Stimulated activated CD4-positive, alpha-beta T cell treated with anti-CD3 and anti-CD28 coated beads, TNF-alpha, amount 100 ng/mL, for 4 hours (primary cell): ENCODE measurements at regions not wholly inside any gene's neighbourhood (a gene's known extent, or its start where the extent isn't known, plus 50 kb on each side); places are given as distances from the start of the nearest gene placed in this dataset.
"Not testable (repeated sequence)": the region's sequence is repeated elsewhere in the genome, so short reads cannot be mapped to it uniquely, and the experiment has no call there.

ENCODE experiments used
- DNase-seq, 3 experiments: peaks; one replicate each; pipeline ENCODE4 v3.0.0-alpha.2; 2020; ENCODE audit warnings: low read depth in 3 of 3

DNA sequence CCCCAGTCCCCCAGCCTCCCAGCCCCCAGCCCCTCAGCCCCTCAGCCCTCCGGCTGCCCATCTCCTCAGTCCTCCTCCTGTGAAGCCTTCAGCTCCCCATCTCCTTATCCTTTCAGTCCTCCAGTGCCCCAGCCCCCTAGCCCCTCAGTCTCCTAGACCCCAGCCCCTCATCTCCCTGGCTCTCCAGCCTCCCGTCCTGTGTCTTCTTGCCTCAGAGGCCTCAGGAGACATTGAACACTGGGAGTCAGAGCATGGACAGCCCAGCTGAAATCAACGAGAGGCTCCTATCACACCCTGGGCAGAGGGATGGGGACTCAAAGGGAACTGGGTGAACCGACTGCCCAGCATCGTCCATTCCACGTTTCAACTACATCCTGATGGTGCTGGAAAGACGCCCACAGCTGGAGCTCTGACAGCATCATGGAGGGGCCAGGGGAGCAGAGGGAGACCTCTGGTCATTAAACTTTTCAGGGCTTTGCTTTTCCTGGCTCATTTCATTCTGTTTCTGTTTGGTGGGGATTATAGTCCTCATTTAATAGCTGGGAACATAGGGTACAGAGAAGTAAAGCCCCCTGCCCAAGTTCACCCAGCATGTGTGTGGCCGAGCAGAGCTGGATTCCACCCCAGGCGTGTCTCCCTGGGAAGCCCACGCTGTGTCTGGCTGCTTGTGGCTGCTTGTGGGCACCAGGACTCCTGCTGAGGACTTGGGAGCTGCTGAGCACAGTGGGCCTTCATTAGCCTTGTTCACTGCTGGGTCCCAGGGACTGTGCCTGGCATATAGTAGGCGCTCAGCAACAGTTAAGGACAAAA, 396.7 kb downstream of the PTPRU start:
- DNase-seq = no peak

DNA sequence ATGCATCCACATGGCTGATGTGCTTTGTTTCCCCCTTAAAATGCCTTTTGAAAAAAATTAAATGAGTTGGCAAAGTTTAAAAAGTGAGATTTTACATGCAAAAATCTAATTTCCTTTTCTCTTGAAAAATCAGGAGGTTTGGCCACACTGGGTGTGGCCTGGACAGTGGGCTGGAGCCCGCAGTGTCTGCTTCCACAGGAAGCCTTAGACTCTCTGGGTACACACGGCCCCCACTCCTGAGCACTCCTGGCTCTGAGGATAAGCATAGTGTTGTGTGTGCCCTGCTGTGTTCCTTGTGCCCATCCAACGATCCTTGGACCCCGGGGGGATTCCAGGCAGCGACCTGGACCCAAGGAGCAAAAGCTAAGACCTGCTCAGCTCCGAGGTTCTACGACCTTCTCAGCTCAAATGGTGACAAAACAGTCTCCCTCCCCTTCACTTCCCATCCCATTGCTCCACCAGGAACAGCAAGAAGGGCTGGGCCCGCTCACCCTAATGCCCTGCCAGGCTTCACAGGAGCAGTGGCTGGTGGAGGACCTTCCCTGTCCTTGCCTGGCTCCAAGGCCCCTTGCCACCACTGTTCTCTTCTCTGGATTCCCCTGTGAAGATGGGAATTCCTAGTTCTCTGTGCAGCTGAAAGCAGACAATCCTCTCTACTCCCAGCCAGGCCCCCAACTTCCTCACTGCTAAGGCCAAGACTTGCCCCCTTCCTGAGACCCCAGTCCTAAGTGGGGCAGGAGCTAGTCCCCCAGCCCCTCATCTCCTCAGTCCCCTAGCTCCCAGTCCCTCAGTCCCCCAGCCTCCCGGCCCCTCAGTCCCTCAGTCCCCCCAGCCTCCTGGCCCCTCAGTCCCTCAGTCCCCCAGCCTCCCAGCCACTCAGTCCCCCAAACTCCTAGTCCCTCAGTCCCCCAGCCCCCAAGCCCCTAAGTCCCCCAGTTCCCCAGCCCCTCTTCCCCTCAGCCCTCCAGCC, 395.8 kb downstream of the PTPRU start:
- no peak for DNase-seq

DNA sequence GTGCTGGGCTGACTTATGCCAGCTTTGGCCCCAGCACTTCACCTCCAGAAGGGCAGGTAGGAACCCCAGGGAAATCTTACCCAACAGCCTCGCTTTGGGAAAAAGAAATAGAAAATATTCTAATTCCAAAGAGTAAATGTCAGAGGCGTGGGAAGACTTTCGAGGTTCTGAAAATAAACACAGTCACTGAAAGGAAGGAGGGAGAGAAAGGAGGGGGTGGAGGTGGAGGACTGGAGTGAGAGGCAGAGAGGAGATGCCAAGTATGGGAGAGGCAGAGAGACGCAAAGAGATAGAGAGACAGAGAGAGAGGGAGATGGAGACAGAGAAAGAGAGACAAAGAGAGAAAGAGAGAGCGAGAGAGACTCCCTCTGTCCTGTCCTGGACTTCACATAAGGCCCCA, 395.0 kb downstream of the PTPRU start:
- DNase-seq = no peak

DNA sequence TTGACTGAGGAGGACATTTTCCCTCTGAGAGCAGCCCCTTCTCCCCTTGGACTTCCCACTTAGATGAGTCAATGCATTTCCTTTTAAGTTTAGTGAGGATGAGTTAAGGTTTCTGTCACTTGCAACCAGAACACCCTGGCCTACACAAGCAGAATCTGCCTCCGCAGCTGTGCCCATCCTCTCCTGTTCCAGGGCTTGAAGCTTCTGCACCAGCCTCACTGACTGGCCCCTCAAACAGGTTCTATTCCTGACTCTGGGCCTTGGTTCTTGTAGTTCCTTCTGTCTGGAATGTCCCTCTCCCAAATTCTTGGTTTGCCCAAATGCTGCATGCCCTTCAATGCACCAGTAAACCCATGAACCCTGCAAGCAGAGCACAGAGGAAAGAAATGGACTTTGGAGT, 394.4 kb downstream of the PTPRU start:
- no peak for DNase-seq

DNA sequence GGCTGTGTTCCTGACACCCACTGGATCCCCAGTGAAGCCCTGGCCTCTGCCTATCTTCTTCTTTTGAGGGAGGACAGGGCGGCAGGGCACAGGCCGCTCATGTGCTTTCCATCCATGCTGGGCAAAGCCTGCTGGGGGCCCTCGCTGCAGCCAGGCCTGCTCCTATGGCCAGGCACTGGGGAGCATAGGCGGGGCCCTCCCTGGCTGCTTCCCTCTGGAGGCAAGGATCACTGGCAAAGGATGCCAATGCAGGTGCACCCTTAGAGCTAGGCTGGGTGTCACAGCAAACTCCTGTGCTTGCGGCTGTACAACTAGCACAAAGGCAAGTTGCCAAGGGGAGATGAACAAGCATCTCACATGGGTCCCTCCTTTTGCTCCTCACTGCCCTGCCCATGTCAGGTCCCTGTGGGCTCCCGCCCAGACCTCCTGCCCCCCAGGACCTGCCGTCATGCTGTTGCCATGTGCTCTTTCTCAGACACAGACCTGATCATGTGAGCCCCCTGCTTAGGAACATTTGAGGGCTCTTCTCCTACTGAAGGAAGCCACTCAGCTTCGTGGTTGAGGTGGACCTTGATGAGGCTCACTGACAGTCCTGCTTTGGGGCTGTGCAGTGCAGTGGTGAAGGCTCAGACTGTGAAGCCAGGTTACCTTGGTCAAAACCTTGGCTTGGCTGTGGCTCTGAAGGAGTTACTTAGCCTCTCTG, 393.6 kb downstream of the PTPRU start:
- no peak for DNase-seq

DNA sequence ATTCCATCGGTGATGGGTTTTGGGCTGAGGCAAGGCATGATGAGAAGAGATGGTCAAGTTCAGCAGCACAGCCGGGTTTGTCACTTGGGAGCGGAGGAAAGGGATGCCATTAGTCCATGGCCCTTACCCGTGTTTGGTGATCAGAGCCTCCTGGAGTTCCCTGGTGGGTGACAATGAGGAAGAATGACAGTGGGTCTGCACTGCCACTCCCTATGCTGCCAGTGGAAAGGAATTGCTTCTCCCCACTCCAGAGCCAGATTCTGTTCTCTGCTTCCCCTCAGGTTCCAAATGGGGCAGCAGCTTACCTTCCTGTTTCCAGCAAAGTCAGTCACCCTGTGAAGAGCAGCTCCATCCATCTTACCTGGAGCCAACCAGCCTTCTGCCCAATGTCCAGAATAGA, 393.1 kb downstream of the PTPRU start:
- DNase-seq = no peak

DNA sequence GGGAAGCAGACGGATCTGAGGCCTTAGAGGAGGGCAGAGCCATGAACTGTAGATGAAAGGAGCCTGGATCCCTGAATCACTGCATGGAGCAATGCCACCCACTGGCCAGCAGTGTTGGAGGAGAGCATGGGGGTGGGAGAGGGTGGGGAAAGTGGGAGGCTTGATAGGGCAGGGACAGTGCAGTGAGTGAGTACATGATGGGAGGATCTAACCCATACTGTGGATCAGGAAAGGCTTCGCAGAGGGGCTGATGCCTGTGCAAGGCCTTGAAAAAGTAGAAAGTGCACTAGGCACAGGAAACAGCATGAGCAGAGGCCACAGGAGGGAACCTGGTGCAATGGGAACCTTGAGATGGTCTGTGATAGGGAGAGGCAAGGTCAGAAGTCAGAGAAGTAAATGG, 391.9 kb downstream of the PTPRU start:
- no peak for DNase-seq

DNA sequence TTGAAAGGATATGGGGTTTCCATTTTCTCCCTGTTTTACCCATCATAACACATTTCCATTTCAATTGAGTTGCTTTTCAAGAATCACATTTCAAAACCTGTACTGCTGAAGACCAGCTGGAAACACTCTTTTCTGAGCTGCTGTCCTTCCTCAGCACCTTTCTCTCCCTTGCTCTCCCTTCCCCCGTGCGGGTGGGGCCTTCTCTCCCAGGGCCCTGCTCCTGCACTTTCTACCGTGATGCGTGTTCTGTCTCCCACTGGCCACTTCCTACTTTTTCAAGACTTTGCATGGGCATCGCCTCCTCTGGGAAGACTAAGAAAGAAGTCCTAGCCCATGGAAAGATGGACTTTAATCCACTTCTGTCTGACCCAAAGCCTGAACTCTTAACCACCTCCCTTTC, 390.4 kb downstream of the PTPRU start:
- no peak for DNase-seq

DNA sequence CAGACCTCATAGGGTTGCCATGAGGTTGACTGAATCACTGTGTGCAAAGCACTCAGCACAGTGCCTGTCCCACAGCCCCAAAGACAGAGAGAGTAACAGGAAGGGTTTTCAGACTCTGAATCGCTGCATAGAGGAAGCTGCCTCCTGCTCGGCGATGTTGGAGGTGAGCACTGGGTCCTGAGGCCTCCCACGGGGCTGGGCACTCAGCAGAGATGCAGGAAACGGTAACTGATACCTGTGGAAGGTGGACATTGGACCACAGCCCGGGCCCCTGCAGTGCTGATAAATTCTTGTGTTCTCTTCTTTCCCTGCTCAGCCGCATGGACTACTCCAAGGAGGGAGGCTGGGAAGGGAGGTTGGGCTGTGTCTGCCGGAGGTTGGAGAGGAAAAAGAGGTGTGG, 389.7 kb downstream of the PTPRU start:
- no peak for DNase-seq

DNA sequence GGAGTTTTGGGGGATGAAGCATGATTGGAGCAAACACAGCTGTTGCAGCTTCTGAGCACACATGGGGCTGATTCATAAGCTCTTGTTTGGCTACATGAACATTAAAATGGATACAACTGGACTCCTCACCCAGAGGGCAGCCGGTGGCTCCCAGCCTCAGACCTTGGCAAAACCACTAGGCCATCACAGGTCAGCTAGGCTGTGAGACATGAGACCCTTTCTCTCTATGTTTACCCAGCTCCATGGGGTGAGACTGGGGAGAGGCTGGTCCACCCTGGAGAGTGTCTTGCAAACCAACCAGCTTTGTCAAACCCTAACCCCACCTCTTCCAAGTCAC, 388.7 kb downstream of the PTPRU start:
- DNase-seq = no peak

DNA sequence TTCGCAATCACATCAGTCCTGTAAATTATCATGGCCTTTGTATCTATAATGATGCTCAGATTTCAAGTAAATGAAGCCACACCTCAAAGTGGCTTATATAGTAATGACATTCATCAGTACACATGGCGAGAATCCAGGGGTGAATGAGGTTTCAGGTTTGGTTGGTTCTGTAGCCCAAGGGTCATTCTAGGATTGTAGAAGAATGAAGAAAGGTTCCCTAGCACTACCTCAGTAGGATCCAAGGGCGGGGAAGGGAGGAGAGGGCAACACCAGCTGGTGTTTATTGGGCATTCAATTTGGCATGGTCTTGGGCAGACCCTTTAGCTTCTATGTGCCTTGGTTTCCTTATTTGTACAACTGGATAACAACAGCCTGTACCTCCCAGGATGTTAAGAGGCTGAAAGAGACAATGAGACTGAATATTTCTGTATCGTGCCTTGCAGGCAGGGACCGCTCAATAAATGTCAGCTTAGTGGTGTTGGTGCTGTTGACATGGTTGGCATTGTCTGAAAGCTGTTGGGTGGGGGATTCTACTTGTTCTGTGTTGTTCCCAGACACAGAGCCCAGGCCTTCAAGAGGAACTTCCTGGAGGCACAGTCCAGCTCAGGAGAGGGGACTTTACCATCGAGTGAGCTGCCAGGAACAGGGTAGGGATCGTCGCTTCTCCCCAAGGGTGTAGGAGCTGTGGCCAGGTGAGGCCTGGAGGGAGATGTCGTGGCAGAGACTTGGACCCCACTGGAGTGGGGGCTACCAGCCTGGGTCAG, 388.2 kb downstream of the PTPRU start:
- no peak for DNase-seq

DNA sequence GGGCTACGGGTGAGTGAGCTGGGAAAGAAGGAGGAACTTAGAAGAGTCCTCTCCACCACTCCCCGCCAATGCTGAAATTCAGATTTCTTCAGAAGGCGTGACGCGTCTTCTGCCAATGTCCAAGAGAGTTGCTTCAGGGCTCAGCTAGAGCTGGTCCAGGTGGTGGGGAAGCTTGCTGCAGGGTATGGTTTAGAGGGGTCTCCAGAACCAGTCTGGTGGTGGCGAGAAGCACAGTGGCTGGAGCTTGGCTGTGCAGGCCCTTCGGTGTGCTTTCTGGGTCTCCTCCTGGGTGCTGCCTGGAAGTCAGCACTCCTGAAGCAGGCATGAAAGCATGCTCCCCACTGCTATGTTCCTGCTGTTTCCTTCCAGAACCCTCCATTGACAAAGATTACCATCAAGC, 387.2 kb downstream of the PTPRU start:
- no peak for DNase-seq

DNA sequence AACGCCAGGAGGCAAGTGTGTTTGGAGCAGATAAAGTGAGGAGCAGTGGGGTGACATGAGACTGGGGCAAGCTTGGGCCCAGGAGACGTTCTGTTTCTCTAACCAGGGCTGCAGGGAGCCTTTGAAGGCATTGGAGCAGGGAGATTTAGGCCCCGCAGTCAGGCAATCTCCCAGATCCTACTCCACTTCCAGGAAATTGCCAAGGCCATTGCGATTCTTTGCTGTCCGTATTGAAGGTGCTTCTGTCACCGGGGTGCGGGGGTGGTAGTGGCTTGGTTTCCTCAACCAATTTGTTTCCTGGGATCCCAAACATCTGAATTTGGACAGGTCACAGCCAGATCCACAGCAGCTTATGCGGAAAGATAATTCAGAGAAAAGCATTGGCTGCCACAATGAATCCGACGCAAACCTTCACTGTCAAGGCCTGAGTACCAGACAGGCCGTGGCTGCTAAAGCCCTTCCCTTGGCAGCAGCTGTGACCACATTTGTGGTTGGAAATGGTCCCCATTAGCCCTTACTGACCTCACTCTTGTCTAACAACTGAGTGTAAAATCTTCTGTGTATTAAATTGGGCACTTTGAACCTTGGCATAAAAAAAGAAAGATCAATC, 385.6 kb downstream of the PTPRU start:
- no peak for DNase-seq

DNA sequence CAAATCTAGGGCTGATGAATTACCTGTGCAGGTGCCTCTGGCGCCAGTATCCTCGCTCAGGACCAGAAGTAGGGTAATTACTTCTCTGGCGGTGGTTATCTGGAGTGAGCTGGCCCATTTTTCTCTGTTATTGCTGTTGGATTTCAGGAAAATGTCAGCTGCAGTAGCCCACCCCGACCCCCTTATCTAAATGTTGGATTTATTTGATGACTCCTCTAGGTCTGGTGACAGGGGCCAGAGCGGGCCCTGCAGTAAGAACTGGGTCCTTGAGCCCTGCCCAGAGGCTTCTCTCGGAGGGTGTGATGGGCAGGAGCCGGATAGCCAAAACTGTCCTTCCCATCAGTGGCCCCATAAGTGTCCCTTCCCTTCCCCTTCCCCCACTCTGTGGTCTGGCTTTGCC, 384.3 kb downstream of the PTPRU start:
- DNase-seq = no peak

DNA sequence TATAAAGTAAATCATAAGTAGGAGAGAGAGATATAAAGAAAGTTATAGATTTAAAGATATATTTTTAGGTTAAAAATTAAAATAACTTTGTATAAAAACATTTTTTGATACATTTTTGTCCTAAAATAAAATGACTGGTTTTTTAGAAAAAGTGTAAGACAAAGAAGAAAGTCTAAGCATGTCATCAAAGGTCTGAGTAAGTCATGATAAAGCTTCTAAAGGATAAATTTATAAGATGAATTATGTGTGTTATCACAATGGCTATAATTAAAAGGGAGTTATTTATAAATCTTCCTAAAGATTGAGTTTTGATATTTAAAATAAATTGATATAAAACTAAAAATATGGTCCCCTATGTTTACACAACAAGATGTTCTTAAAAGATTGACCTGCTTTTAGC, 370.9 kb downstream of the PTPRU start:
- DNase-seq = no peak

DNA sequence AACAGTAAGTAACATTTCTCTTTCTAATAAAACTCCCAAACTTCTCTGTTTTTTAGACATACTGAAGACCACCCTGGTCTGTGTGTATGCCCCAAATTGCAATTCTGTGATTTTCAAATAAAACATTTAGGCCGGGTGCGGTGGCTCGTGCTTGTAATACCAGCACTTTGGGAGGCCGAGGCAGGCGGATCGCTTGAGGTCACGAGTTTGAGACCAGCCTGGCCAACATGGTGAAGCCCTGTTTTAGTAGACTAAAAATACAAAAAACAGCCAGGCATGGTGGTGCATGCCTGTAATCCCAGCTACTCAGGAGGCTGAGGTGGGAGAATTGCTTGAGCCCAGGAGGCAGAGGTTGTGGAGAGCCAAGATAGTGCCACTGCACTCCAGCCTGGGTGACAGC, 368.5 kb downstream of the PTPRU start:
- not testable (repeated sequence) for DNase-seq

DNA sequence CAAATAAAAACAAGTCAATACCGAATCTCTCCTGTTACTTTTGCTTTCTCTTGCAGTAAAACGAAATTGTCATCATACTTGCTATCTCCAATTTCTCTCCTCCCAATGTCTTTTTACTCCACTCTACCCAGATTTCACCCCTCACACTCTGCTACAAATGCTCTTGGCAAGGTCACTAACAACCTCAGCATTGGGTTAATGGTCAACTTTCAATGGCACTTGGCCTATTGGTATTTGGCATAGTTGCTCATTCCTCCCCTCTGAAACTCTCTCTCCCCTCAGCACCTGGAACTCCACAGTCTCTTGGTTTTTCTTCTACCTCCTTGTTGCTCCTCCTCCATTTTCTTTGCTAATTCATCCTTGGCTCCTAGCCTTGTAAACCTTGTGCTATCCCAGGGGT, 367.3 kb downstream of the PTPRU start:
- DNase-seq = no peak

DNA sequence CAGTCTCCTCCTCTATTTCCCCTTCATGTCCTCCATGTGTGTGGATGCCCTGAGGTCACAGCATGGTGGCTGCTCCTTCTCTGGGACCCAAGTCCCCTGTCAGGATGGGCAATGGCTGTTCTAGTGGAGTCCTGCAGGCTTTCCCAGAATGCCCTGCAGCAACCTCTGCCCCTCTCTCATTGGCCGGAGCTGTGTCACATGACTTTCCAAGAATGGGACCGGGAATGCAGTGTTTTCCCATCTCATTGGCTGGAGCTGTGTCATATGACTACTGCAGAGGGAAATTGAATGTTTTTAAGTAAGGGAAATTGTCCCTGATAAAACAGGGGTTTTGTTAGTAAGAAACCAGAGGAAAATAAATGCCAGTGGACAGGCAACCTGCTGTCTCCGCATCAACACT, 365.9 kb downstream of the PTPRU start:
- no peak for DNase-seq

DNA sequence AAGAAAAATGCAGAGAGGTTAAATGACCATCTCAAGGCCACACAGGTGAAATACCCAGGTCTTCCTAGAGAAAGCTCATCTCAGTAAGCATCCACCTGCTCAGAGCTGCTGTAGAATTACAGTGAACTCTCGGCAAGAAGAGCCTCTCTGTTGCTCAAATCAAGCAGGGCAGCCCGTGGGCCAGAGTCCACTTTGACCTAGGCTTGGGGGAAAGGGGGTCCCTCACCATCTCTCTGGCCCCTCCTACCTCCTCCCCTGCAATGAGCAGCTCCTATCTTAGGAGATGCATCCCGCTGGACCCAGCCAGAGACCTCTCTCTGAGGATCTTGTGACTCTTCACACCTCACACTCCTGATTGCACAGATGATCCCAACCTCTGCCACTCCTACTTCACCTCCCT, 364.7 kb downstream of the PTPRU start:
- no peak for DNase-seq

DNA sequence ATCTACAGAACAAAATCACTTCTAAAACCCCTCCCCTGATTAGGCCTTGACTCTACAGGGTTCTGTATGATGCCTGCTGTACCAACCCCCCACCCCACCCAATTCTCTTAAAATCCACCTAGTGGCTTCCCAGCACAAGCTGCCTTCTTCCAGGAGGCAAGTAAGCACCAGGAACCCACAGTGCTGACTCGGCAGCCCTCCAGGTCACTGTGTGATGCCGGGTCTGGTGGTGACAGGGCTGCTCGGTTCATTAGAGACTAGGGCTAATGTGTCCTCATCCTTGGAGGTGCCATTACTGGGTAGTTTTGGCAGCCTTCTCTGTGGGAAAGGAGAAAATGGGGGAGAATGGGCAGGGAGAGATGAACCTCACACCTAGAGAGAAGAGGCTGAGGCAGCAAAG, 363.5 kb downstream of the PTPRU start:
- no peak for DNase-seq

DNA sequence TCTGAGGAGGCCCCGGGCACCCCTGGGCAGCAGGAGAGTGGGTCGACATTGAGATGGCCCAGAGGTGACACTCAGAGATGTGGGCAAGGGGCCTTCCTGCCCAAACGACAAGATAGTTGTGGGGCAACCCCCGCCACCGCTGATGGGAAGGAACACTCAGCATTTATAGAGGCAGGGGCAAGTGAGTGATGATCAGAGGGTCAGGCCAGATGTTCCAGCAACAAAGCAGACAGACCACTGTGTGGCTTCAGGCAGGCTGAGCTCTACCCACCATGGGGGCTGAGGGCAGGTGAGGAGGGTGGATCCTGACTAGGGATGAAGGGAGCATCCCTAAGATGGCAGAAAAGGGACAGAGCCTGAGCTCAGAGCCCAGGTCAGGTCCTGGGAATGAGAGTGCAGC, 362.7 kb downstream of the PTPRU start:
- no peak for DNase-seq
